A549 (cell line): ENCODE measurements at regions not wholly inside any gene's neighbourhood (a gene's known extent, or its start where the extent isn't known, plus 50 kb on each side); places are given as distances from the start of the nearest gene placed in this dataset.

Experiments used
- ATAC-seq, 2 experiments: fragments of 200-7000 bp in 1 of 2; fragments of >200 bp in 1 of 2; cut with Nextera tagmentation in 1 of 2; cut with Tn5 transposase in 1 of 2; 3 replicates each; pipeline versions ENCODE4 v1.8.0 to v1.9.1; 2018 to 2020; ENCODE audit warnings: mild to moderate bottlenecking in 1 of 2, moderate library complexity in 1 of 2
- CTCF ChIA-PET: fragments of 300-600 bp; sonication (Branson Sonifier 250); formaldehyde crosslinking; extraction: SDS; loops from one replicate; lab custom pipeline; 2021; ENCODE audit warnings: antibody characterized with exemption, inconsistent platforms; lab: Yijun Ruan, JAX
- POLR2A ChIA-PET: fragments of 350-600 bp; formaldehyde crosslinking; extraction: SDS; loops from one replicate; lab custom pipeline; 2021; ENCODE audit warnings: antibody characterized with exemption, inconsistent platforms; lab: Yijun Ruan, JAX
- DNase-seq, 2 experiments: peaks; one replicate each; pipeline versions ENCODE4 v3.0.0 to v3.0.0-alpha.2; 2011 to 2016; ENCODE audit warnings: low read depth in 1 of 2, low spot score in 1 of 2
- FAIRE-seq: peaks from 2 replicates; lab custom pipeline; 2011; peaks lifted over from hg19 to GRCh38; lab: Jason Lieb, UNC
- H3K27ac ChIP-seq, 2 experiments: fragments of >200 bp; sonication (Bioruptor Twin); formaldehyde crosslinking; 3 replicates each; pipeline ENCODE4 v1.5.1; 2016 to 2017
- H3K4me1 ChIP-seq: fragments of >200 bp; sonication (Bioruptor Twin); formaldehyde crosslinking; 3 replicates; pipeline ENCODE4 v1.6.1; 2016
- H3K4me2 ChIP-seq: fragments of >200 bp; sonication (Bioruptor Twin); formaldehyde crosslinking; 3 replicates; pipeline ENCODE4 v1.6.1; 2016
- H3K4me3 ChIP-seq: fragments of >200 bp; sonication (Bioruptor Twin); formaldehyde crosslinking; 3 replicates; pipeline ENCODE4 v1.5.1; 2016
- H3K9me3 ChIP-seq: fragments of >200 bp; sonication (Bioruptor Twin); formaldehyde crosslinking; 3 replicates; pipeline ENCODE4 v1.6.1; 2016
- BCL3 ChIP-seq: fragments of >200 bp; sonication (Bioruptor Twin); formaldehyde crosslinking; IDR thresholded peaks from 3 replicates; pipeline ENCODE4 v1.6.1; 2016
- CHD4 ChIP-seq: fragments of 200-600 bp; sonication (generic); IDR thresholded peaks from 2 replicates; pipeline ENCODE4 v1.6.1; 2016; ENCODE audit warnings: antibody characterized with exemption, mild to moderate bottlenecking, borderline replicate concordance
- EHF ChIP-seq: fragments of 250-450 bp; sonication (Bioruptor Pico); IDR thresholded peaks from 2 replicates; pipeline ENCODE4 v1.5.0; 2020; ENCODE audit warnings: mild to moderate bottlenecking
- EP300 ChIP-seq, 2 experiments: fragments of >200 bp; sonication (Bioruptor Twin); formaldehyde crosslinking; IDR thresholded peaks; 2 replicates in 1 of 2; 3 replicates in 1 of 2; pipeline ENCODE4 v1.6.1; 2016 to 2017
- ESRRA ChIP-seq: fragments of 150-350 bp; IDR thresholded peaks from 2 replicates; pipeline ENCODE4 v1.6.1; 2014; ENCODE audit warnings: mild to moderate bottlenecking, low read length, borderline replicate concordance
- GATA3 ChIP-seq: IDR thresholded peaks from 2 replicates; pipeline ENCODE4 v1.6.1; 2012; ENCODE audit warnings: borderline replicate concordance
- HEYL ChIP-seq: fragments of 250-450 bp; sonication (Bioruptor Pico); IDR thresholded peaks from 2 replicates; pipeline ENCODE4 v1.8.0; 2021; ENCODE audit warnings: mild to moderate bottlenecking, moderate library complexity
- HOXA7 ChIP-seq: fragments of 250-450 bp; sonication (Bioruptor Pico); IDR thresholded peaks from 2 replicates; pipeline ENCODE4 v1.5.0; 2020; ENCODE audit warnings: mild to moderate bottlenecking, moderate library complexity
- JUNB ChIP-seq: fragments of >200 bp; sonication (Bioruptor Twin); formaldehyde crosslinking; IDR thresholded peaks from 2 replicates; pipeline ENCODE4 v1.6.1; 2016
- KDM5A ChIP-seq: fragments of 200-600 bp; sonication (generic); IDR thresholded peaks from 2 replicates; pipeline ENCODE4 v1.6.1; 2016; ENCODE audit warnings: antibody characterized with exemption, mild to moderate bottlenecking
- MAFK ChIP-seq: fragments of 450-650 bp; IDR thresholded peaks from 2 replicates; pipeline ENCODE4 v1.6.1; 2014; ENCODE audit not compliant: partially characterized antibody
- NR3C1 ChIP-seq: fragments of >200 bp; sonication (Bioruptor Twin); formaldehyde crosslinking; IDR thresholded peaks from 3 replicates; pipeline ENCODE4 v1.6.1; 2017
- POLR2A ChIP-seq: IDR thresholded peaks from 2 replicates; pipeline ENCODE4 v1.6.1; 2012; ENCODE audit warnings: mild to moderate bottlenecking, low read length
- RNF2 ChIP-seq: fragments of 200-600 bp; sonication (generic); IDR thresholded peaks from 2 replicates; pipeline ENCODE4 v1.6.1; 2016; ENCODE audit warnings: low read depth, mild to moderate bottlenecking, antibody characterized with exemption, moderate library complexity, borderline replicate concordance
- ZC3H11A ChIP-seq: fragments of 450-650 bp; IDR thresholded peaks from 2 replicates; pipeline ENCODE4 v1.6.1; 2014; ENCODE audit warnings: antibody characterized with exemption, mild to moderate bottlenecking
- WGBS: methylation state at CpG from one replicate; pipeline ENCODE4 v1.1.6; 2017; ENCODE audit errors: missing lambda C conversion rate; 5-methylcytosine and 5-hydroxymethylcytosine counted together
- TF ChIP-seq, protein P1 (sequence below): fragments of 150-350 bp; IDR thresholded peaks from 2 replicates; pipeline ENCODE4 v1.6.1; 2014; ENCODE audit warnings: low read depth, mild to moderate bottlenecking, low read length
- TF ChIP-seq, protein P2 (sequence below): fragments of 450-650 bp; IDR thresholded peaks from 2 replicates; pipeline ENCODE4 v1.6.1; 2014; ENCODE audit warnings: antibody characterized with exemption
- TF ChIP-seq, protein P3 (sequence below): IDR thresholded peaks from 2 replicates; pipeline ENCODE4 v1.6.1; 2012
- TF ChIP-seq, protein P4 (sequence below): fragments of >200 bp; sonication (Bioruptor Twin); formaldehyde crosslinking; IDR thresholded peaks from 3 replicates; pipeline ENCODE4 v1.5.1; 2016
- TF ChIP-seq, protein P5 (sequence below): fragments of >200 bp; sonication (Bioruptor Twin); formaldehyde crosslinking; IDR thresholded peaks from 2 replicates; pipeline ENCODE4 v1.6.1; 2016

DNA sequence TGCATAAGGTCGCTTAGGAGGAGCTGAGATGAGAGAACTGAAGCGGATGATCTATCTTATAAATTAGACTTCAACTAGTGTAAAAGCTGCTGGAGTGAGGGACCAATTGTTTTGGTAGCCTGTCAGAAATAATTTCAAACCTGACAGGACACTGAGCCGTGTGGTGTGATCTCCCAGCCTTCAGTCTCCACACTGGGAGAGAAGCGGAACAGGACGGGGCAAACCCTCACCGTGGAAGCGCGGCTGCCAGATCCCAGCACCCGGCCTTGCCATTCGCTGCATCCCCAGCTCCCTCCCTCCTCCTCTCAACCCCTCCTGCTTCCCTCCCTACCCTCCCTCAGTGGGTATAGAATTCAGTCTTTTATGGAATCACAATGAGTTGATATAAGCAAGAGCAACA lies 900.1 kb upstream of the SLC35B3 start:
- CTCF ChIA-PET = no interaction called here
- FAIRE-seq = no peak
- no peak for ATAC-seq

DNA sequence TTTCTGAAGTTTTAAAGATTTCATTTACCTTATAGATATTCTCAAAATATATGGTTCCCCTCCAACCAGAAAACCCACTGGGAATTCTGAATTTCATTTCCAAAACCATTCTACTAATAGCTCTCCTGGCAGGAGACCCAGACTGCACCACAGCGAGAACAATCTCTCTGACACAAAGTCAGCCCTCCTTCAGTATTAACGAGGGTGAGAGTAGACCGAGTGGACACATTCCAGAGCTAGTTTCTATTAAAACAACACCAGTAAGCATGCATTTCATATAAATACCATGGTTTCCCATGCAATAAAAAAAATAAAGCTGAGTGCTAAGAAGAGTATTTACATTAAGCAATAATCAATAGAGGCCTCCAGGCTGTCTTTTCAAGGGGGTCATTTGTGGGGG lies 899.6 kb upstream of the SLC35B3 start:
- ATAC-seq = no peak
- CTCF ChIA-PET = interaction anchor here (0.6 kb wide), 1 partner anchor 717 kb away, joined by 4 read pairs; no protein-coding TSS in a partner anchor
- H3K4me1 ChIP-seq = no peaks in the 10 kb centered on the region
- H3K4me3 ChIP-seq = no peak overlapping the region
- H3K4me2 ChIP-seq = no peak overlapping the region
- H3K9me3 ChIP-seq = no peaks in the 10 kb centered on the region
- DNase-seq = no peak
- WGBS = 0% methylated on average over 3 of the region's 3 CpGs
- POLR2A ChIA-PET = interaction anchor here (0.6 kb wide), 1 partner anchor 223 kb away, joined by 10 read pairs; no protein-coding TSS in a partner anchor
- FAIRE-seq = no peak
- no peak overlapping the region for H3K27ac ChIP-seq
- TF ChIP-seq MAFK = no peak
- no peak for TF ChIP-seq NR3C1
- TF ChIP-seq CHD4 = no peak
- no peak for TF ChIP-seq KDM5A
- no peak for TF ChIP-seq HOXA7
- no peak for TF ChIP-seq ESRRA
- TF ChIP-seq, protein P1, sequence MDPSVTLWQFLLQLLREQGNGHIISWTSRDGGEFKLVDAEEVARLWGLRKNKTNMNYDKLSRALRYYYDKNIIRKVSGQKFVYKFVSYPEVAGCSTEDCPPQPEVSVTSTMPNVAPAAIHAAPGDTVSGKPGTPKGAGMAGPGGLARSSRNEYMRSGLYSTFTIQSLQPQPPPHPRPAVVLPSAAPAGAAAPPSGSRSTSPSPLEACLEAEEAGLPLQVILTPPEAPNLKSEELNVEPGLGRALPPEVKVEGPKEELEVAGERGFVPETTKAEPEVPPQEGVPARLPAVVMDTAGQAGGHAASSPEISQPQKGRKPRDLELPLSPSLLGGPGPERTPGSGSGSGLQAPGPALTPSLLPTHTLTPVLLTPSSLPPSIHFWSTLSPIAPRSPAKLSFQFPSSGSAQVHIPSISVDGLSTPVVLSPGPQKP = no peak
- TF ChIP-seq, protein P2, sequence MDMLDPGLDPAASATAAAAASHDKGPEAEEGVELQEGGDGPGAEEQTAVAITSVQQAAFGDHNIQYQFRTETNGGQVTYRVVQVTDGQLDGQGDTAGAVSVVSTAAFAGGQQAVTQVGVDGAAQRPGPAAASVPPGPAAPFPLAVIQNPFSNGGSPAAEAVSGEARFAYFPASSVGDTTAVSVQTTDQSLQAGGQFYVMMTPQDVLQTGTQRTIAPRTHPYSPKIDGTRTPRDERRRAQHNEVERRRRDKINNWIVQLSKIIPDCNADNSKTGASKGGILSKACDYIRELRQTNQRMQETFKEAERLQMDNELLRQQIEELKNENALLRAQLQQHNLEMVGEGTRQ = no peak
- TF ChIP-seq, protein P3, sequence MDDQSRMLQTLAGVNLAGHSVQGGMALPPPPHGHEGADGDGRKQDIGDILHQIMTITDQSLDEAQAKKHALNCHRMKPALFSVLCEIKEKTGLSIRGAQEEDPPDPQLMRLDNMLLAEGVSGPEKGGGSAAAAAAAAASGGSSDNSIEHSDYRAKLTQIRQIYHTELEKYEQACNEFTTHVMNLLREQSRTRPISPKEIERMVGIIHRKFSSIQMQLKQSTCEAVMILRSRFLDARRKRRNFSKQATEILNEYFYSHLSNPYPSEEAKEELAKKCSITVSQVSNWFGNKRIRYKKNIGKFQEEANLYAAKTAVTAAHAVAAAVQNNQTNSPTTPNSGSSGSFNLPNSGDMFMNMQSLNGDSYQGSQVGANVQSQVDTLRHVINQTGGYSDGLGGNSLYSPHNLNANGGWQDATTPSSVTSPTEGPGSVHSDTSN = no peak
- TF ChIP-seq RNF2 = no peak
- TF ChIP-seq GATA3 = no peak
- TF ChIP-seq, protein P4, sequence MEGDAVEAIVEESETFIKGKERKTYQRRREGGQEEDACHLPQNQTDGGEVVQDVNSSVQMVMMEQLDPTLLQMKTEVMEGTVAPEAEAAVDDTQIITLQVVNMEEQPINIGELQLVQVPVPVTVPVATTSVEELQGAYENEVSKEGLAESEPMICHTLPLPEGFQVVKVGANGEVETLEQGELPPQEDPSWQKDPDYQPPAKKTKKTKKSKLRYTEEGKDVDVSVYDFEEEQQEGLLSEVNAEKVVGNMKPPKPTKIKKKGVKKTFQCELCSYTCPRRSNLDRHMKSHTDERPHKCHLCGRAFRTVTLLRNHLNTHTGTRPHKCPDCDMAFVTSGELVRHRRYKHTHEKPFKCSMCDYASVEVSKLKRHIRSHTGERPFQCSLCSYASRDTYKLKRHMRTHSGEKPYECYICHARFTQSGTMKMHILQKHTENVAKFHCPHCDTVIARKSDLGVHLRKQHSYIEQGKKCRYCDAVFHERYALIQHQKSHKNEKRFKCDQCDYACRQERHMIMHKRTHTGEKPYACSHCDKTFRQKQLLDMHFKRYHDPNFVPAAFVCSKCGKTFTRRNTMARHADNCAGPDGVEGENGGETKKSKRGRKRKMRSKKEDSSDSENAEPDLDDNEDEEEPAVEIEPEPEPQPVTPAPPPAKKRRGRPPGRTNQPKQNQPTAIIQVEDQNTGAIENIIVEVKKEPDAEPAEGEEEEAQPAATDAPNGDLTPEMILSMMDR = no peak
- TF ChIP-seq POLR2A = no peak
- TF ChIP-seq JUNB = no peak
- no peak for TF ChIP-seq EP300 (IDR thresholded peaks at IDR 0.05)
- TF ChIP-seq EHF (CRISPR knock-in tag) = no peak
- TF ChIP-seq, protein P5, sequence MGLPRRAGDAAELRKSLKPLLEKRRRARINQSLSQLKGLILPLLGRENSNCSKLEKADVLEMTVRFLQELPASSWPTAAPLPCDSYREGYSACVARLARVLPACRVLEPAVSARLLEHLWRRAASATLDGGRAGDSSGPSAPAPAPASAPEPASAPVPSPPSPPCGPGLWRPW = no peak

More for the DNA sequence above, 900.1 kb upstream of the SLC35B3 start:
- TF ChIP-seq HEYL (no peak), HOXA7 (no peak), ZC3H11A (no peak)
- TF ChIP-seq, protein P5 = no peak
- POLR2A ChIA-PET = interaction anchor here (0.6 kb wide), 1 partner anchor 222 kb away, joined by 10 read pairs; no protein-coding TSS in a partner anchor
- H3K4me2 ChIP-seq = no peak overlapping the region
- no peaks in the 10 kb centered on the region for H3K9me3 ChIP-seq
- no peak for DNase-seq
- H3K4me1 ChIP-seq = no peaks in the 10 kb centered on the region
- WGBS = 82% methylated on average over 8 of the region's 10 CpGs
- no peak overlapping the region for H3K27ac ChIP-seq
- H3K4me3 ChIP-seq = no peak overlapping the region

- Histone ChIP-seq H3K9me3 (no peaks in the 10 kb centered on the region), H3K4me1 (no peaks in the 10 kb centered on the region), H3K4me3 (no peak overlapping the region), H3K27ac (no peak overlapping the region), H3K4me2 (no peak overlapping the region)
- ChIA-PET CTCF (no interaction called here), POLR2A (no interaction called here)
- WGBS = 63% methylated on average over 2 of the region's 2 CpGs
- FAIRE-seq (no peak), DNase-seq (no peak), ATAC-seq (no peak)
- TF ChIP-seq BCL3 = no peak
Observed at GRCh38 chr6:9332241-9332780, 897.0 kb upstream of the SLC35B3 start.
